GM13976 (cell line): ENCODE measurements at regions not wholly inside any gene's neighbourhood (a gene's known extent, or its start where the extent isn't known, plus 50 kb on each side); places are given as distances from the start of the nearest gene placed in this dataset.

Experiments
- DNase-seq: peaks from one replicate; pipeline ENCODE4 v3.0.0; 2012; ENCODE audit warnings: low spot score
- CTCF ChIP-seq: IDR thresholded peaks from 2 replicates; pipeline ENCODE4 v1.5.1; 2012; ENCODE audit warnings: borderline replicate concordance, mild to moderate bottlenecking; ENCODE audit not compliant: insufficient read depth; ENCODE audit errors: extremely low read depth, missing control alignments, control extremely low read depth
- in situ Hi-C: fragments of 300-500 bp; cut with MboI; formaldehyde crosslinking; loops from one replicate; pipeline ENCODE4 v1.12.0; 2022; ENCODE audit warnings: low sequenced_read_pairs, mixed read lengths, inconsistent platforms; ENCODE audit not compliant: unreplicated experiment

GRCh38 chr11:80424012-80424695 lies 983.3 kb upstream of the TENM4 start:
- TF ChIP-seq CTCF, result no peak
- DNase-seq, result no peak
- in situ Hi-C loops, result no loop called here

- no peak for TF ChIP-seq CTCF
- in situ Hi-C loops, result no loop called here
- no peak for DNase-seq
These were observed 979.5 kb upstream of the TENM4 start for GRCh38 chr11:80420374-80420773.

- no peak for DNase-seq
- no peak for TF ChIP-seq CTCF
- in situ Hi-C loops, result no loop called here
These were observed 976.9 kb upstream of the TENM4 start for GRCh38 chr11:80417681-80418080.

GRCh38 chr11:80415580-80415979 lies 974.8 kb upstream of the TENM4 start:
- TF ChIP-seq CTCF, result no peak
- in situ Hi-C loops, result no loop called here
- DNase-seq, result no peak

- no peak for TF ChIP-seq CTCF
- in situ Hi-C loops, result no loop called here
- no peak for DNase-seq
These were observed 973.6 kb upstream of the TENM4 start for GRCh38 chr11:80414181-80415165.

GRCh38 chr11:80412604-80413003 lies 971.8 kb upstream of the TENM4 start:
- no peak for TF ChIP-seq CTCF
- in situ Hi-C loops, result no loop called here
- no peak for DNase-seq
